ENCODE measurements at regions not wholly inside any gene's neighbourhood (a gene's known extent, or its start where the extent isn't known, plus 50 kb on each side); places are given as distances from the start of the nearest gene placed in this dataset.

DNA sequence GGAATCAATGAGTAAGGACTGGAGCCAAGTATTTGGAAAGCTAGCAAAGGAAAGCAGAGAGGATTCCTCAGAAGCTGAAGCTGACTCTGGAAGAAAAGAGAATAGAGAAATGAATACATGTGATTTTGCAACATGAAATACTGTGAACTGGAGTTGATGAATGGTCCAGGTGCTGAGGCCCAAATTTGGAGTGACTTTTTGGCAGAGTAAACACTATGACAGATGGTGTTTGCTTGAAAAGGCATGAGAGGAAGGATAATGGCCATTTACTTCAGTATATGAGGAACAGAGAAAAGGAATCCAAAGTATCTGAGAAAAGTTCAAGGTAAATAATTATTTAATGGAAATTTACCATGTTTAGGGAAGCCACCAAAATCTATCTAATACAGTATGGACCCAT is 236.7 kb downstream of the SLITRK2 start:
- no peaks in the 10 kb centered on the region for H3K9me2 ChIP-seq (replicated peaks; ENCODE audit: low read depth, low read length)
- H3K36me3 ChIP-seq (ENCODE audit: insufficient read depth, low read length): no peaks in the 10 kb centered on the region
- TF ChIP-seq, protein P1, sequence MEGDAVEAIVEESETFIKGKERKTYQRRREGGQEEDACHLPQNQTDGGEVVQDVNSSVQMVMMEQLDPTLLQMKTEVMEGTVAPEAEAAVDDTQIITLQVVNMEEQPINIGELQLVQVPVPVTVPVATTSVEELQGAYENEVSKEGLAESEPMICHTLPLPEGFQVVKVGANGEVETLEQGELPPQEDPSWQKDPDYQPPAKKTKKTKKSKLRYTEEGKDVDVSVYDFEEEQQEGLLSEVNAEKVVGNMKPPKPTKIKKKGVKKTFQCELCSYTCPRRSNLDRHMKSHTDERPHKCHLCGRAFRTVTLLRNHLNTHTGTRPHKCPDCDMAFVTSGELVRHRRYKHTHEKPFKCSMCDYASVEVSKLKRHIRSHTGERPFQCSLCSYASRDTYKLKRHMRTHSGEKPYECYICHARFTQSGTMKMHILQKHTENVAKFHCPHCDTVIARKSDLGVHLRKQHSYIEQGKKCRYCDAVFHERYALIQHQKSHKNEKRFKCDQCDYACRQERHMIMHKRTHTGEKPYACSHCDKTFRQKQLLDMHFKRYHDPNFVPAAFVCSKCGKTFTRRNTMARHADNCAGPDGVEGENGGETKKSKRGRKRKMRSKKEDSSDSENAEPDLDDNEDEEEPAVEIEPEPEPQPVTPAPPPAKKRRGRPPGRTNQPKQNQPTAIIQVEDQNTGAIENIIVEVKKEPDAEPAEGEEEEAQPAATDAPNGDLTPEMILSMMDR (conservative IDR thresholded peaks at IDR 0.05; ENCODE audit: low read length): no peak
- no peak overlapping the region for H3K4me3 ChIP-seq (ENCODE audit: low read length, poor library complexity, severe bottlenecking)
- H3K79me2 ChIP-seq (ENCODE audit: insufficient read depth, low read length): no peaks in the 10 kb centered on the region
- no peaks in the 10 kb centered on the region for H4K20me1 ChIP-seq (ENCODE audit: insufficient read depth, low read length, poor library complexity, severe bottlenecking)
- no peak overlapping the region for H2AFZ ChIP-seq (ENCODE audit: low read length)
- H3K9me3 ChIP-seq (ENCODE audit: insufficient read depth, low read depth, low read length): no peaks in the 10 kb centered on the region
- no peaks in the 10 kb centered on the region for H3F3A ChIP-seq (ENCODE audit: low read depth)
- H3K27me3 ChIP-seq (ENCODE audit: insufficient read depth, low read length, poor library complexity, severe bottlenecking): no peaks in the 10 kb centered on the region
- H3K9ac ChIP-seq (ENCODE audit: low read depth, low read length, poor library complexity, severe bottlenecking): no peak overlapping the region
- no peaks in the 10 kb centered on the region for H3K4me1 ChIP-seq (ENCODE audit: insufficient read depth, low read length, poor library complexity, severe bottlenecking)
- H3K4me2 ChIP-seq (ENCODE audit: low read depth, low read length, poor library complexity, severe bottlenecking): no peak overlapping the region

DNA sequence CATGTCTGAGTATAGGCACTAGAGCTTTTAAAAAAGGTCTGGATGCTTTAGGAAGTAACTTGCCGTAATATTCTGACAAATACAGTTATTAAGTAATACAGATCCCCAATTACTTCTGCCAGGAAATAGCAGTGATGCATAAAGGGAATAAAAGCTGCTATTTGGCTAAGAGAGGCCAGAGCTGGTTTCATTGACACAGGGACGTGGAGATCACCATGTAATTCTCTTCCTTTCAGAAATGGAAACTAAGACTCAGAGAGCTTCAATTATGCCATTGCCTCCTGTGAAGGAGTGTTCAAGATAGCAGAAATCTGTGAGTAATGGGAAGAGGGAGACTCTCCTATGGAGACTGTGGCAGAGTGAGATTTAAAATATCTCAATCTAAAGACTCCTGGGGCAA is 238.1 kb downstream of the SLITRK2 start:
- no peak overlapping the region for H3K4me3 ChIP-seq (ENCODE audit: low read length, poor library complexity, severe bottlenecking)
- H3K27me3 ChIP-seq (ENCODE audit: insufficient read depth, low read length, poor library complexity, severe bottlenecking): no peaks in the 10 kb centered on the region
- H3K9me2 ChIP-seq (replicated peaks; ENCODE audit: low read depth, low read length): no peaks in the 10 kb centered on the region
- TF ChIP-seq, protein P1 (conservative IDR thresholded peaks at IDR 0.05; ENCODE audit: low read length): no peak
- TF ChIP-seq EZH2phosphoT487 (IDR thresholded peaks at IDR 0.05; ENCODE audit: borderline replicate concordance): no peak
- no peaks in the 10 kb centered on the region for H3K4me1 ChIP-seq (ENCODE audit: insufficient read depth, low read length, poor library complexity, severe bottlenecking)
- no peak overlapping the region for H2AFZ ChIP-seq (ENCODE audit: low read length)
- H3K9me3 ChIP-seq (ENCODE audit: insufficient read depth, low read depth, low read length): no peaks in the 10 kb centered on the region
- no peak overlapping the region for H3K9ac ChIP-seq (ENCODE audit: low read depth, low read length, poor library complexity, severe bottlenecking)
- H3K4me2 ChIP-seq (ENCODE audit: low read depth, low read length, poor library complexity, severe bottlenecking): no peak overlapping the region
- H3K79me2 ChIP-seq (ENCODE audit: insufficient read depth, low read length): no peaks in the 10 kb centered on the region
- no peaks in the 10 kb centered on the region for H4K20me1 ChIP-seq (ENCODE audit: insufficient read depth, low read length, poor library complexity, severe bottlenecking)
- no peaks in the 10 kb centered on the region for H3K36me3 ChIP-seq (ENCODE audit: insufficient read depth, low read length)
- H3F3A ChIP-seq (ENCODE audit: low read depth): no peaks in the 10 kb centered on the region

DNA sequence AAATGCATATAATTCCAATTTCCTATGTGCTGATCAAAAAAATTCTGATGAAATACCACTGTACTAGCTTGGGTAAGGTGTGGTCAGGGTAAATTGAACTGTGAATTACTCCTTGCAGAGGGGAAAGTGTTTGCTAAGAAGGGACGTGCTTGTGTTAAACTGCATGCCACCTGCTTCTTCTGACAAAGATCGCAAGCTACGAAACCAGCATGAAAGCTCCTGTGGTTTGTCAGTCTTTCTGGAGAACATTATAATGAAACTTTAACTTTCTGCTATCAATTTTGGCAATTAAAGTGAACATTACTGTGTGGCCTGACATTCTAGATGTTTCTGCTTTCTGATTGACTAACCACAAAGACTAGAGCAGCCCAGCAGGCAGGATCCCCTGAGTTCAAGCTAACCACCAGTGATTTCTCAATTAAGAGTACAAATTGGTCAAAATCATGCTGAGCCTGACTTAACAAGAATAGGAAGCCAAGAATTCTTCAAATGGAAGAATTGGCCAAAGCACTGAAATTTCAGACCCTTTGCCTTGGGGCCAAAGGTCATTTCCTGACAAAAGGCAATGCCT is 239.0 kb downstream of the SLITRK2 start:
- H3K79me2 ChIP-seq (ENCODE audit: insufficient read depth, low read length): no peaks in the 10 kb centered on the region

More for the DNA sequence above, 239.0 kb downstream of the SLITRK2 start:
- H3K27me3 ChIP-seq (ENCODE audit: insufficient read depth, low read length, poor library complexity, severe bottlenecking): no peaks in the 10 kb centered on the region
- H4K20me1 ChIP-seq (ENCODE audit: insufficient read depth, low read length, poor library complexity, severe bottlenecking): no peaks in the 10 kb centered on the region
- no peak overlapping the region for H3K4me2 ChIP-seq (ENCODE audit: low read depth, low read length, poor library complexity, severe bottlenecking)
- H3K9me3 ChIP-seq (ENCODE audit: insufficient read depth, low read depth, low read length): no peaks in the 10 kb centered on the region
- H3K9me2 ChIP-seq (replicated peaks; ENCODE audit: low read depth, low read length): no peaks in the 10 kb centered on the region
- no peaks in the 10 kb centered on the region for H3K4me1 ChIP-seq (ENCODE audit: insufficient read depth, low read length, poor library complexity, severe bottlenecking)
- no peak overlapping the region for H2AFZ ChIP-seq (ENCODE audit: low read length)
- no peak overlapping the region for H3K9ac ChIP-seq (ENCODE audit: low read depth, low read length, poor library complexity, severe bottlenecking)
- H3K4me3 ChIP-seq (ENCODE audit: low read length, poor library complexity, severe bottlenecking): no peak overlapping the region
- no peaks in the 10 kb centered on the region for H3F3A ChIP-seq (ENCODE audit: low read depth)
- H3K36me3 ChIP-seq (ENCODE audit: insufficient read depth, low read length): no peaks in the 10 kb centered on the region
- TF ChIP-seq EZH2phosphoT487 (IDR thresholded peaks at IDR 0.05; ENCODE audit: borderline replicate concordance): no peak
- TF ChIP-seq, protein P1 (conservative IDR thresholded peaks at IDR 0.05; ENCODE audit: low read length): no peak
